ENCODE measurements at regions not wholly inside any gene's neighbourhood (a gene's known extent, or its start where the extent isn't known, plus 50 kb on each side); places are given as distances from the start of the nearest gene placed in this dataset.

GRCh38 chr18:64936671-64937070 lies 787.8 kb upstream of the LINC00305 start:
- Histone ChIP-seq H3K79me2 (ENCODE audit: insufficient read depth, low read length) (no peaks in the 10 kb centered on the region), H2BK20ac (ENCODE audit: low read depth, low read length, poor library complexity, severe bottlenecking) (no peak overlapping the region), H3K56ac (ENCODE audit: insufficient read length, low read depth, low read length) (no peak overlapping the region), H2BK5ac (ENCODE audit: insufficient read length, low read length) (no peak overlapping the region), H3T11ph (ENCODE audit: low read length) (no peak overlapping the region), H3K79me1 (ENCODE audit: insufficient read depth, low read depth, low read length, poor library complexity, severe bottlenecking) (no peaks in the 10 kb centered on the region), H2AFZ (ENCODE audit: low read length) (no peak overlapping the region), H4K5ac (ENCODE audit: insufficient read length, low read depth, low read length) (no peak overlapping the region), H3K9me3 (ENCODE audit: control insufficient read depth, low read depth, low read length) (no peaks in the 10 kb centered on the region), H3K4me1 (ENCODE audit: insufficient read depth, low read length) (no peaks in the 10 kb centered on the region), H3K23ac (ENCODE audit: insufficient read length, low read depth, low read length) (no peak overlapping the region), H3K18ac (ENCODE audit: insufficient read length, low read depth, low read length) (no peak overlapping the region), H4K20me1 (ENCODE audit: control insufficient read depth, insufficient read depth, insufficient read length) (no peaks in the 10 kb centered on the region), H2BK15ac (ENCODE audit: low read depth, low read length) (no peak overlapping the region), H2BK12ac (ENCODE audit: insufficient read length, low read depth, low read length) (no peak overlapping the region), H3K4me2 (ENCODE audit: insufficient read depth, insufficient read length, low read length) (no peak overlapping the region), H4K8ac (replicated peaks; ENCODE audit: insufficient read length, low read depth, low read length) (no peak overlapping the region), H4K91ac (ENCODE audit: insufficient read length, low read depth, low read length) (no peak overlapping the region), H3K23me2 (ENCODE audit: insufficient read length, low read depth, low read length, poor library complexity, severe bottlenecking) (no peaks in the 10 kb centered on the region), H3K9ac (ENCODE audit: extremely low read depth, insufficient read length, low read length) (no peak overlapping the region), H2AK5ac (ENCODE audit: insufficient read length, low read length) (no peak overlapping the region), H3K27ac (ENCODE audit: insufficient read length, low read depth, low read length) (no peak overlapping the region), H3K4ac (ENCODE audit: low read depth, low read length) (no peak overlapping the region), H3K27me3 (ENCODE audit: insufficient read depth, low read length) (no peaks in the 10 kb centered on the region), H3K14ac (ENCODE audit: insufficient read depth, low read length) (no peak overlapping the region), H2BK120ac (ENCODE audit: low read depth, low read length, poor library complexity, severe bottlenecking) (no peak overlapping the region)
- WGBS (ENCODE audit: extremely low coverage, insufficient read length, low lambda C conversion rate) = no CpG with 5 or more reads among the region's 1 CpG
- TF ChIP-seq CTCF (conservative IDR thresholded peaks at IDR 0.05) = no peak
- no peak overlapping the region for H3K4me3 Mint-ChIP-seq
- no peak overlapping the region for H3K27ac Mint-ChIP-seq
- H3K27me3 Mint-ChIP-seq (ENCODE audit: low read depth) = no peaks in the 10 kb centered on the region
- no peaks in the 10 kb centered on the region for H3K4me1 Mint-ChIP-seq
- DNase-seq = no peak
- no peaks in the 10 kb centered on the region for H3K36me3 Mint-ChIP-seq (ENCODE audit: insufficient read depth in 1 of 3, low read depth in 3 of 3)
- no peaks in the 10 kb centered on the region; a peak in 1 of 5 replicates for H3K9me3 Mint-ChIP-seq
